Esophagus muscularis mucosa (tissue), 4 donors: ENCODE measurements at regions not wholly inside any gene's neighbourhood (a gene's known extent, or its start where the extent isn't known, plus 50 kb on each side); places are given as distances from the start of the nearest gene placed in this dataset.

Source experiments
- DNase-seq: peaks from one replicate; pipeline ENCODE4 v3.0.0-alpha.2; 2017; ENCODE audit errors: extremely low spot score
- H3K27ac ChIP-seq, 4 donors: fragments of 200-600 bp; sonication (generic); replicated peaks in 1 of 4; 1 replicate in 3 of 4; 2 replicates in 1 of 4; pipeline ENCODE4 v1.5.1; 2016 to 2019; ENCODE audit warnings: mild to moderate bottlenecking in 1 of 4
- H3K27me3 ChIP-seq, 4 donors: fragments of 200-600 bp; sonication (generic); one replicate each; pipeline versions ENCODE4 v1.5.1 to v1.6.0; 2016 to 2019
- H3K36me3 ChIP-seq, 4 donors: fragments of 200-600 bp; sonication (generic); one replicate each; pipeline ENCODE4 v1.5.1; 2016 to 2019
- H3K4me1 ChIP-seq, 4 donors: fragments of 200-600 bp; sonication (generic); one replicate each; pipeline ENCODE4 v1.5.1; 2016 to 2019
- H3K4me3 ChIP-seq, 4 donors: fragments of 200-600 bp; sonication (generic); 1 replicate in 2 of 4; 2 replicates in 2 of 4; pipeline ENCODE4 v1.5.1; 2016 to 2019; ENCODE audit warnings: mild to moderate bottlenecking in 4 of 4, moderate library complexity in 1 of 4
- H3K9me3 ChIP-seq, 4 donors: fragments of 200-600 bp; sonication (generic); 1 replicate in 3 of 4; 2 replicates in 1 of 4; pipeline ENCODE4 v1.5.1; 2016 to 2019
- EP300 ChIP-seq: sonication (generic); formaldehyde crosslinking; IDR thresholded peaks from one replicate; pipeline ENCODE4 v1.6.1; 2017; ENCODE audit warnings: antibody characterized with exemption
- POLR2A ChIP-seq: fragments of 450-650 bp; IDR thresholded peaks from one replicate; pipeline ENCODE4 v1.6.1; 2017; ENCODE audit warnings: antibody characterized with exemption, moderate library complexity, mild to moderate bottlenecking, low read depth
- POLR2AphosphoS5 ChIP-seq, 2 donors: sonication (generic); formaldehyde crosslinking; IDR thresholded peaks; one replicate each; pipeline ENCODE4 v1.6.1; 2017; ENCODE audit warnings: antibody characterized with exemption in 2 of 2
- WGBS: methylation state at CpG from one replicate; pipeline ENCODE4 v1.1.5; 2018; 5-methylcytosine and 5-hydroxymethylcytosine counted together
- intact Hi-C: fragments of 100-400 bp; cut with DNase I; formaldehyde crosslinking; loops from one replicate; pipeline ENCODE4 v1.15.1; 2023
- TF ChIP-seq, protein P1 (sequence below), 3 experiments: fragments of 200-600 bp in 2 of 3; fragments of 450-650 bp in 1 of 3; sonication (generic) in 2 of 3; IDR thresholded peaks; one replicate each; pipeline ENCODE4 v1.5.1; 2017 to 2019; ENCODE audit warnings: antibody characterized with exemption in 3 of 3, mild to moderate bottlenecking in 2 of 3, moderate library complexity in 1 of 3

DNA sequence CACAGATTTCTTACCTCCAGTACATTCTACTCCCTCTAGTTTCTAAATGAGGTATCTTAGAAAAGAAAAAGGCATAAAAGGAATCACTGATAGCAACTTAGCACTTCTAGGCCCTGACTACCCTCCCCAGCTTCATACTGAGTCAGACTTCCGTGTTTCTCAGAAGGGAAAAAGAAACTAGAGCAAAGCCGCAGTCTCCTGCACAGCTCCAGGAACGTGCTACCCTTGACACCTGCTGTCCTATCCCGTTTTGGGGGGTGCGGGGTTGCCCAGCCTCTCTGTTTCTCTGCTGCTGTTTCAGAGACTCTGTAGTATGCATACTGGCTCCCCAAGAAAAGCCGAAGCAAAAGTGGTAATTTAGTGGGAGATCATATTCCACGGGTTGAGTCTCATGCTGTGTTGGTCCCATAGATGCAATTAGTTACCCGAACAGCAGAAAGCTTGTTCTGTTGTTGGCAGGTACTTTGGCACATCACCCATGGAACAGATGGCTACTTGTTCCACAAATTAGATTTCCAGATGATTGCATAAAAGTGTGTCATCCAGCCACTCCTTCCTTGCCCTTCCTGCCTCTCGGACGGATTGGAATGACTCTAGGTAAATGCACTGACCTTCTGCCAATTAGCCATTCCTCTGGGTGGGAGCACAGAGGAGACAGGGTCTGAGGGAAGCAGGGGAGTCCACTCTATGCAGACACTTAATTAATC is 438.1 kb downstream of the FUT8 start:
- no peak for DNase-seq
- intact Hi-C loops = no loop called here
- no peaks in the 10 kb centered on the region for H3K27me3 ChIP-seq
- H3K27ac ChIP-seq = no peak overlapping the region
- no peaks in the 10 kb centered on the region for H3K4me1 ChIP-seq
- 81% methylated on average over 10 of the region's 10 CpGs for WGBS
- no peak overlapping the region for H3K4me3 ChIP-seq
- TF ChIP-seq, protein P1, sequence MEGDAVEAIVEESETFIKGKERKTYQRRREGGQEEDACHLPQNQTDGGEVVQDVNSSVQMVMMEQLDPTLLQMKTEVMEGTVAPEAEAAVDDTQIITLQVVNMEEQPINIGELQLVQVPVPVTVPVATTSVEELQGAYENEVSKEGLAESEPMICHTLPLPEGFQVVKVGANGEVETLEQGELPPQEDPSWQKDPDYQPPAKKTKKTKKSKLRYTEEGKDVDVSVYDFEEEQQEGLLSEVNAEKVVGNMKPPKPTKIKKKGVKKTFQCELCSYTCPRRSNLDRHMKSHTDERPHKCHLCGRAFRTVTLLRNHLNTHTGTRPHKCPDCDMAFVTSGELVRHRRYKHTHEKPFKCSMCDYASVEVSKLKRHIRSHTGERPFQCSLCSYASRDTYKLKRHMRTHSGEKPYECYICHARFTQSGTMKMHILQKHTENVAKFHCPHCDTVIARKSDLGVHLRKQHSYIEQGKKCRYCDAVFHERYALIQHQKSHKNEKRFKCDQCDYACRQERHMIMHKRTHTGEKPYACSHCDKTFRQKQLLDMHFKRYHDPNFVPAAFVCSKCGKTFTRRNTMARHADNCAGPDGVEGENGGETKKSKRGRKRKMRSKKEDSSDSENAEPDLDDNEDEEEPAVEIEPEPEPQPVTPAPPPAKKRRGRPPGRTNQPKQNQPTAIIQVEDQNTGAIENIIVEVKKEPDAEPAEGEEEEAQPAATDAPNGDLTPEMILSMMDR (IDR thresholded peaks at IDR 0.05) = no peak
- TF ChIP-seq EP300 (no peak), POLR2A (no peak), POLR2AphosphoS5 (IDR thresholded peaks at IDR 0.05) (no peak)
- H3K9me3 ChIP-seq = no peaks in the 10 kb centered on the region
- H3K36me3 ChIP-seq = no peaks in the 10 kb centered on the region

DNA sequence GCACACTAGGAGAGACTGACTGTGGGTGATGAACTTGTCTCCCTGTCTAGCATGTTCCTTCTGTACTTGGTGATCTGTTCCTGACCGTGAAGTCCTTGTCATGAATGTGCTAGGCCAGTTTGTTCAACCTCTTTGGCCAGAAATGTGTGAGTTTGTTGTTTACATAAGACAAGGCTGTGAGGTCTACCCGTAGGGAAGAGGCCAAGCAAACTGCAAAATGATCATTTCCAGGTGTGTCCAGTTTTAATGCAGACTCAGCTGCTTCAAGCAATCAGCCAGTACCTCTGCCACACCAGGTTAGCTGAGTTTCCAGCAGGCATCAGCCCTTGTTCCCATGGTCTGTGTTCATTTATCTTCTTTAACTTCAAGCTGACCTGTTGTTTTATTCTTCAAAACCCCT is 440.2 kb downstream of the FUT8 start:
- no peaks in the 10 kb centered on the region for H3K36me3 ChIP-seq
- 21% methylated on average over 2 of the region's 2 CpGs for WGBS

DNA sequence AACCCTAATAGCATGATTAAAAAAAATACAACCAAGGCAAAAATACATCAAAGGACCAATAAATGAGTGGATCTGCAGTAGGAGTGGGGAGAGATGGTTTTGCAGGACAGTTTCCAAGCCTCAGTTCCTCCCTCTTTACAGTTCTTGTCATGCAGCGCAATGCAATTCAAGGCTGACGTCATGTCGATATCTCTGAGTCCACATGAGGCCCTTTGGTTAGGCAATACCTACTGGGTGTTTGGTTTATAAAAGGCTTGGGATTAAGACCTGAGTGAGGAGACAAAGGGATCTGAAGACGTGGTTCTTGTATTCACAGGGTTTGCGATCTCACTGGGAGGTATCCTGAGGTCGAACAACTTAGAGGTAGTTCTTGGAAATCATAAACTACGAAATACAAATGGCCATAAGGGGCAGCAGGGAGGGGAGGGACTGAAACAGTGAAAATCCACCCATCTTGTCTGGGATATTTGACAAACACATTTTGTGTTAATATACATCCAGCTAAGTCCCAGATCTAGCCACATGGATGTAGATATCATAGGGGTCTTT is 441.0 kb downstream of the FUT8 start:
- DNase-seq = no peak
- no peak for TF ChIP-seq POLR2AphosphoS5 (IDR thresholded peaks at IDR 0.05)
- TF ChIP-seq, protein P1 (IDR thresholded peaks at IDR 0.05) = no peak
- no peak for TF ChIP-seq POLR2A
- no peak for TF ChIP-seq EP300
- Histone ChIP-seq H3K9me3 (no peaks in the 10 kb centered on the region), H3K4me3 (no peak overlapping the region), H3K27ac (no peak overlapping the region), H3K27me3 (no peaks in the 10 kb centered on the region), H3K4me1 (no peaks in the 10 kb centered on the region), H3K36me3 (no peaks in the 10 kb centered on the region)
- intact Hi-C loops = no loop called here
- 82% methylated on average over 7 of the region's 7 CpGs for WGBS

More for the DNA sequence above, 440.2 kb downstream of the FUT8 start:
- no peak for TF ChIP-seq POLR2AphosphoS5 (IDR thresholded peaks at IDR 0.05)
- no peak for TF ChIP-seq POLR2A
- TF ChIP-seq, protein P1 (IDR thresholded peaks at IDR 0.05) = no peak
- no peak for TF ChIP-seq EP300
- Histone ChIP-seq H3K27ac (no peak overlapping the region), H3K27me3 (no peaks in the 10 kb centered on the region), H3K4me1 (no peaks in the 10 kb centered on the region), H3K9me3 (no peaks in the 10 kb centered on the region), H3K4me3 (no peak overlapping the region)
- intact Hi-C loops = no loop called here
- no peak for DNase-seq

DNA sequence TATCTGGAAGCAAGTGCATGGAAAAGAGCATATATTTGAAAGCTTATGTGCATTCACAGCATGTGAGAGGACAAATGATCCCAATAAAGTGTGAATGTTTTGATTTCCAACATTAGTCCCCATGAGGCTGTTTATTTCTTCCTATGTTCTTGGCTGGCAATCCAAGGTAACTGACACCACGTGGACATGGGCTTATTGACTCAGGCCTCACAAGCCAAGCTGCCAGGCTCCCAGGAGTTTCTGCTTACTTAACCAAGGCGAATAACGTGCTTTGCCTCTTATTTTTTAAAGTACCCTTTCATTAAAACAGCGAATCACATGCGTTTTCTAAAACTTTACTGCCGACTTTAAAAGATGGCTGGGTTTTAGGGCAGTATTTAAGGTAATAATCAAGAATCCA is 441.7 kb downstream of the FUT8 start:
- no peak for DNase-seq
- Histone ChIP-seq H3K36me3 (no peaks in the 10 kb centered on the region), H3K4me3 (no peak overlapping the region), H3K27ac (no peak overlapping the region), H3K9me3 (no peaks in the 10 kb centered on the region), H3K27me3 (no peaks in the 10 kb centered on the region), H3K4me1 (no peaks in the 10 kb centered on the region)
- TF ChIP-seq EP300 (no peak), POLR2A (no peak), POLR2AphosphoS5 (IDR thresholded peaks at IDR 0.05) (no peak)
- TF ChIP-seq, protein P1 (IDR thresholded peaks at IDR 0.05) = no peak
- intact Hi-C loops = no loop called here
- 82% methylated on average over 6 of the region's 6 CpGs for WGBS
